ENCODE measurements at regions not wholly inside any gene's neighbourhood (a gene's known extent, or its start where the extent isn't known, plus 50 kb on each side); places are given as distances from the start of the nearest gene placed in this dataset.

DNA sequence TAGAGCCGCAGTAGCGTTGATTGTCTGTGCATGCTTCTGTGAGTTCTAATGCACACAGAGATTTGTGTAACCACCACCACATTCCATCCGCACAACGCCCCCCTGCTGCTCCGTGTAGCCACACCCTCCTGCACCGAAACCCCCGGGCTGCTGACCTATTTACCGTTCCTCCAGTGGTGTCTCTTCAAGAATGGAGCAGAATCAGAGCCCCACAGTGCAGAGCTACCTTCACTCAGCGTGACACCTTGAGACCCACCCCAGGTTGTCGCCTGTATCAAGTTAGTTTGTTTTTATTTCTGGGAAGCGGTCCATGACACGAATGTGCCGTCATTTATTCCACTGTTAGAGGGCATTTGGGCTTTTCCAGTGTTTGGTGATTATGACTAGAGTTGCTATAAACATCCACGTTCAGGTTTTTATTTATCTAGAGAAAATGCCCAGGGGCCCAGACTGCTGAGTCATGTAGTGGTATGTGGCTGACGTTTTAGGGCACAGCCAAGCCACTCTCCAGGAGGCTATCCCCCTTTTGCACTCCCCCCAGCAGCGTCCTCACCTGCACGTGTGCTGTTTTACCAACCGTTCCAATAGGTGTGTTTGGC lies 266.8 kb downstream of the NDUFA10 start:
- TF ChIP-seq, protein P1, sequence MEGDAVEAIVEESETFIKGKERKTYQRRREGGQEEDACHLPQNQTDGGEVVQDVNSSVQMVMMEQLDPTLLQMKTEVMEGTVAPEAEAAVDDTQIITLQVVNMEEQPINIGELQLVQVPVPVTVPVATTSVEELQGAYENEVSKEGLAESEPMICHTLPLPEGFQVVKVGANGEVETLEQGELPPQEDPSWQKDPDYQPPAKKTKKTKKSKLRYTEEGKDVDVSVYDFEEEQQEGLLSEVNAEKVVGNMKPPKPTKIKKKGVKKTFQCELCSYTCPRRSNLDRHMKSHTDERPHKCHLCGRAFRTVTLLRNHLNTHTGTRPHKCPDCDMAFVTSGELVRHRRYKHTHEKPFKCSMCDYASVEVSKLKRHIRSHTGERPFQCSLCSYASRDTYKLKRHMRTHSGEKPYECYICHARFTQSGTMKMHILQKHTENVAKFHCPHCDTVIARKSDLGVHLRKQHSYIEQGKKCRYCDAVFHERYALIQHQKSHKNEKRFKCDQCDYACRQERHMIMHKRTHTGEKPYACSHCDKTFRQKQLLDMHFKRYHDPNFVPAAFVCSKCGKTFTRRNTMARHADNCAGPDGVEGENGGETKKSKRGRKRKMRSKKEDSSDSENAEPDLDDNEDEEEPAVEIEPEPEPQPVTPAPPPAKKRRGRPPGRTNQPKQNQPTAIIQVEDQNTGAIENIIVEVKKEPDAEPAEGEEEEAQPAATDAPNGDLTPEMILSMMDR (IDR thresholded peaks at IDR 0.05), result no peak
- TF ChIP-seq POLR2A (IDR thresholded peaks at IDR 0.05) (no peak), POLR2AphosphoS5 (IDR thresholded peaks at IDR 0.05) (no peak), EP300 (IDR thresholded peaks at IDR 0.05) (no peak)

All from suprapubic skin (tissue), 4 donors.